Ecto neural progenitor cell (in vitro differentiated cells): ENCODE measurements at regions not wholly inside any gene's neighbourhood (a gene's known extent, or its start where the extent isn't known, plus 50 kb on each side); places are given as distances from the start of the nearest gene placed in this dataset.
A peak's percentile ranks its signal among the peaks of the same experiment; 100 is the strongest.
"Not testable (repeated sequence)": the region's sequence is repeated elsewhere in the genome, so short reads cannot be mapped to it uniquely, and the experiment has no call there.

ENCODE experiments used
- DNase-seq: peaks from one replicate; pipeline ENCODE4 v3.0.0-alpha.2; 2018; ENCODE audit warnings: low spot score

DNA sequence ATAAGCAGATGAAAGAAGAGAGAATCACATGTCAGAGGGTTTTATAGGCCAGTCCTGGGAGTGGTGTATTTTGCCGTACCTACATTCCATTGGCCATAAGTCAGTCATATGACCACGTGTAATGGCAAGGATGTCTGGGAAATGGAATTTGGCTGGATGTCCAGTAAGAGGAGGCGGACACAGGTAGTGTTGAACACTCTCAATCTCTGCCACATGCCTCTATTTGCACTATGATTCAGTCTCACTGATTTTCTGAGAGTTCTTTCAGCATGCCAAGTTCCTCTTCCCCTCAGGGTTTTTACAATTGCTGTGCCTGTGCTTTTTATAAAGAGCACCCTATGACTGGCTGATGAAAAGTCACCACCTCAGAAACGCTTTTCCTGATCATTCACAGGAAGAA lies 164.2 kb upstream of the GPR101 start:
- no peak for DNase-seq

DNA sequence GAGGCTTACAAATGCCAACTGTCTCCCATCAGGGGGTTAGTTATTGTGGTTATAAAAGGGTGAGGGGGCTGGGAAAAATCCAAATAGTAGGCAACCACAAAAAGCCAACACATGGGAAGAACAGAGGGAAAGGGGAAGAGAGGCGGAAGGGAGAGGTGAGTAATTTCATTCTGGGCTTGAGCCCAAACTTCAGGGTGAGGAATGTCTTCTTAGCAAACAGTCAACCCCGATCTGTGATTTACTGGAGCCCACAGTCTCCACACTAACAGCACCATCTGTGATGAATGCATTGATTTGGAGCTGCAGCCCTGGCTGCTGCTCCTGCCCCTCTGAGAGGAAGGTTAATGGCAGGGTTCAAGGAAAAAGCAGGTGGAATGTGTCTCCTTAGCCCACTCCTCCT lies 162.2 kb upstream of the GPR101 start:
- no peak for DNase-seq

DNA sequence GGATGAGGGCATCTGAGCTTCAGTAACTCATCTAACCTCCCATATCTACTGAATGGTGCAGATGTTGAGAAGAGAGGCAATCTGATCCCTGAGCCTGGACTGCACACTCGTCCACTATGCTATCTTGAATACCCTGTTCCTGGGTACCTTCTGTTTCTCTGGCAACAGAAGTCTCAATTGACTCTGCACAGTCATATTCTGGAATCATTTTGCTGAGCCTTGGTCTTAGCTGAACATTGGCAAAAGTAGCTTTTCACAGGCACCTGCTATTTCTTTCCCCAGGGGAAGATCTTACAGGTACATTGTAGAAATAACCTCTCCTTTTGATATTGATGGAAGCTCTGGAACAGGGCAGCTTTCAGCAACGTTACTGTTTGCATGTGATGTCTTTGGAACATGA lies 161.5 kb upstream of the GPR101 start:
- DNase-seq = no peak

DNA sequence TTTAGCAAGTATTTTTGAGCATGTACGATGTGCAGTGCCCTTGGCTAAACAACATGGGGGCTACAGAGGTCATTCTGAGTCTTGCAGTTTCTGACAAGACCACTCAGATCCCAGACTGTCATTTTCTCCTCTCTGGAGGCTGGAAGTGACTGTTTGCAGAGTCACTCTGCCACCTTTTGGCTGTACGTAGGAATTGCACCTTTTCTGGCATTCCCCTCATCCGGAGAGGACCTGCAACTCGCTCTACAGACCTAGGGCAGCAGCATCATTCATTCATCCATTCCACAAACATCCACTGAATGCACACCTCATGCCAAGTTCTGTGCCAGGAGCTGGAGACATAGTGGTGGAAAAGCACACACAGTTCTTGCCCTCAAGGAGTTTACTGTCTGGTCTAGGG lies 160.4 kb upstream of the GPR101 start:
- DNase-seq = peak; percentile 62

DNA sequence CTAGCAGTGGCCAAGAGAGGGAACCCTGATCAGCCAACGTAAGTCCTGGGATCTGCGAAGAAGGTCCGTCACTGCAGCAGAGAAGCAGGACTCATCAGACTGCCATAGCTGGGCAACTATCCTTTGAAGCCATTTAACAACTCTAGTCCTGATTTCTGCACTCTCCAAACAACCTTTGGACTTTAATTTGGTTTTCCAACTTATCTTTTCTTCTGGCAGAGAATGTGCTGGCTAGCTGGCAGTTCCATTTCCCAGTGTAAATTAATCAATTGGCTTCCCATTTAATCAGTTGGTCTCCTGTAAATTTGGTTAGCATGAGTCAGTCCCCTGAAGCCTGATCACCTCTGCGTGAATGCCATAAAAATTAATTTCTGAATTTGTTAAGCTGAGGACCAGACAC lies 153.7 kb upstream of the GPR101 start:
- DNase-seq = no peak

DNA sequence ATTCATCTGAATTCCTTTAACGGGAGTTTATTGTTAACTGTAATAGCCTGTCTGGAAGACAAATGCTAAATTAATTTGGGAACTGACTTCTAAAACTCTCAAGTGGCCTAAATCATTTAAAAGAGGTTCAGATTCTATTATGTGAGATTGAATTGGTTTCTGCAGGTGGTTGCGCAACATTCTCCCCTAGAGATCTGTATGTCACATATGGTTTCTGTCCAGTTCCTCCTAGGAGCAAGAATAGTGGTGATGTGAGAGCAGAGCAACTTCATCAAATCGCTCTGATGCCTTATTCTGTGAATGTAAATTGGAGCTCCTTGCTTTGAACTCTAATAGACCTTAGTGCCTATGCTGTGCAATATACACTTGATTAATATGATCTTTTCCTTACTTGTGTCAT lies 144.6 kb upstream of the GPR101 start:
- DNase-seq = no peak

DNA sequence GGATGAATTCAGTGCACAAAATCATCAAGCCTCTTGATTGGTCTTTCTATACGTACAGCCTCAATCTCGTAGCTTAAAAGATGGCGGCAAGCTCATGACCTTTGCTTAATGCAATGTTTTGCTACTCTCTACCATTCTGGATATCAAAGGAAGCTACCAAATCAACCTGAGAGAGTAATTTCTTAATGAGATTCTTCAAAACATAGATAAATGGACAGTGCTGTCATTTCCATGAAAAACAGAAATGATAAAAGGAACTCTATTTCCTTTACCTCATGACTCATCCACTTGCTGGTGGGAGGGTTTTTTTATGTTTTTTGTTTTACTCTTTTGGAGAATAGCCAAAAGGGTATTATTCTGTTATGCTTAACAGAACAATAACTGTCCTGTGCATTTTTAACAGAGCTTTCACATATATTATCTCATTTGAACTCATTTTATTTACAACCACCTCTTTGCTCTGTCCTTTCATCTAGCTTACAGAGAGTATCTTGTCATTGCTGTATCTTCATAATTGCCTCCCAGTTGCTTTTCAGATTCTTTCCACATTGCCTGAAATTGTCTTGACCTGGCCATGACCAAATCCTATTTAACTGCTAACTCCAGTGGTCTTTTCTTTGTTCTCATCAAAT lies 138.6 kb upstream of the GPR101 start:
- DNase-seq = no peak

DNA sequence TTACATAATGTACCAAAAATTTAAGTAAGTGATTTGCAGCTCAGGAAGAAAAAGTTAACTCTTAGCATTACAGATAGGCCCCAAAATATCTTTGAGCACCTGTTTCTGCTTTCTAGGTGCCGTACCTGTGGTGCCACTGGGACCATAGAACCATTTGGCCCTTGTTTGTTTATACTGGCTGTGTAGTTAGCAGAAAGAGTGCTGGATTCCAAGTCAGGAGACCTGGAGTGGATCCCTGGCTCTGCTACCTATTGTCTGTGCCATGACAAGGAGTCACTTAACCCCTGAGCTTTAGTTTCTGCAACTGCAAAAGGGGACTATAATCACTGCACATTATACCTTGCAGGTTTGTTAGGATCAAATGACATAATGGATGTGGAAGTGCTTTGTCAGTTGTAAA lies 137.8 kb upstream of the GPR101 start:
- DNase-seq = no peak

DNA sequence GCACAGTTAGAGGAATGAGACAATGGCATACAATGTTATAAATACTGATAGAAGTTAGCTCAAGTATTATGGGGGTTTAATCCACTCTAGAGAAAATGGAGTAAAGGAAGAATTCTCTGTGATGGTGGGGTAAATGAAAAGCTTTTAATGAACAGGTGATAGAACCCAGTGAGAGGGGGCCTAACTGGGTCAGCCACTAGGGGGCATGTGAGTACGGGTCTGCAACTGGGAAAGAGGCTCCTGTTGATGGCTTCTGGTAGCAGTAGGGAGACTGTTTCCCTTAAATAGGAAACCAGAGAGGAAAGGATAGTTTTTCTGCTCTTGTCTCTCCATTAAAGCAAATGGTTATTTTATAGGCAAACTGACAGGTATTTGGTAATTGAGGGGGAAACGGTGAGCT lies 132.8 kb upstream of the GPR101 start:
- peak; percentile 47 for DNase-seq

DNA sequence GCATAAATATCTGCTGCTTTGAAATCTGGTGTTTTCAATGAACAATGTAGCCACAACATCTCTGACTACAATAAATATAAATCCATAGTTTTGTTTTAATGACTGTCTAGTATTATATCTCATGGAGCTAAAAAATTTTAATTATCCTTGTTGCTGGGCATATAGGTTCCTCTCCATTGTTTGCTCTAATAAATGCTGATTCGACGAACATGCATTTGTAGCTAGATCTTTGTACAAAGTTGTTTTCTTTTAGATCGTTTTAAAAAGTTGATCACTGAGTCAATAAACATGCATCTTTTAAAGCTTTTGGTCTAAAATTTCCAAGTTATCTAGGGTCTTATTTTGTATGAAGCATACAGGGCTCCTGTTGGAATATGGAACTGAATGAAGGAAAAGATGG lies 130.5 kb upstream of the GPR101 start:
- no peak for DNase-seq

DNA sequence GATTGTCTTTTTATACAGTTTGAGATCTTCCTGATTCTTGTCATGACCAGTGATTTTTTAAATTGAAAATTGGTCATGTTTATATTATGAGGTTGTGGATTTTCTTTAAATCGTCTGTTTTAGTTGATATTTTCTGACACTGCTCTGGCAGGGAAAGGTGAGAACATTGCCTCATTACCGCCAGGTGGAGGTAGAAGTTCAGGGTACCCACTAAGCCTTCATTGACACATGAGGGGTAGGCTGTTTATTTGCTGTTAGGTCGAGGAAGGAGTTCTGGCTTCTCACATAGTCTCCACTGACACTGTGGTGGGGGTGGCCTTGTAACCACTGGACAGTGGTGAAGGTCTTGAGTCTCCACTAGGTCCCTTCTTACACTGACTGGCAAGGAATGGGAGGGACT lies 117.6 kb upstream of the GPR101 start:
- no peak for DNase-seq

DNA sequence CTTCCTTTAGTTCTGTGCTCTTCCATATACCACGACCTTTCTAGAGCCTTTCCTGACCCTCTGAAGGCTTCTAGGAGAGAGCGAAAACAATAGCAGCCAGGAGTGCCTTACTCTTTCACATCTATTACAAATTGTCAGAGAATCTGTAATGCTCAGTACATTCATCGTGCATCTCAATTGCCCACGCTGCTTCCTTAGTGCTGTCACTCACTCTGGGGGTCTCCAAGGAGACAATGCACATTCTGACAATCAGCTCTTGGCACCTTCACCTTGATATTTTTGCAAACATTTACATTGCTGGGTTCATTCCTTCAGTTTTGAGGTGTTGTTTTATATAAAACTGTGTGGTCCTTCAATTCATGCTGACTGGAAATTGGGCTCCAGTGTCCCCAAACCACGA lies 110.1 kb upstream of the GPR101 start:
- no peak for DNase-seq

DNA sequence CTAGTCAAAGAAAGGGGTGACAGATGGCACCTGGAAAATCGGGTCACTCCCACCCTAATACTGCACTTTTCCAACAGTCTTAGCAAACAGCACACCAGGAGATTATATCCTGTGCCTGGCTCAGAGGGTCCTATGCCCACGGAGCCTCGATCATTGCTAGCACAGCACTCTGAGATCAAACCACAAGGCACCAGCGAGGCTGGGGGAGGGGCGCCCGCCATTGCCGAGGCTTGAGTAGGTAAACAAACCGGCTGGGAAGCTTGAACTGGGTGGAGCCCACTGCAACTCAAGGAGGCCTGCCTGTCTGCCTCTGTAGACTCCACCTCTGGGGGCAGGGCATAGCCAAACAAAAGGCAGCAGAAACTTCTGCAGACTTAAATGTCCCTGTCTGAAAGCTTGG lies 88.9 kb upstream of the GPR101 start:
- not testable (repeated sequence) for DNase-seq

DNA sequence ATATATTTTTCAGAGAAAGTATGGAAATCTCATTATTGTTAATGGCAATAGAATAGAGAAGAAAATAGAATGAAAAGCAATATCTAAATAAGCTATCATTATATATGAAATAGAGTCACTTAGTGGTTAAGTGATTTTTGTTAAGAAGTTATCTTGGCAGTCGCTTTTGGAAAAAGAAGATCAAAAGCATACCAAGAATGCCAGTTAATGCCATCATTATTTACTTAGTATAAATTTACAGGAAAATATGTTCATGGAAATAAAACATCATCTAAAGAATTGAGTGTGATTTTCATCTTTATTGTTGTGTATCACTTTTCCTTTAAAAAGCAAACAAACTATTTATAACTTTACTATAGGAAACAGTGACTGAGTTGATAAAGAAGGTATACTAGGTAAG lies 85.3 kb upstream of the GPR101 start:
- DNase-seq = no peak

DNA sequence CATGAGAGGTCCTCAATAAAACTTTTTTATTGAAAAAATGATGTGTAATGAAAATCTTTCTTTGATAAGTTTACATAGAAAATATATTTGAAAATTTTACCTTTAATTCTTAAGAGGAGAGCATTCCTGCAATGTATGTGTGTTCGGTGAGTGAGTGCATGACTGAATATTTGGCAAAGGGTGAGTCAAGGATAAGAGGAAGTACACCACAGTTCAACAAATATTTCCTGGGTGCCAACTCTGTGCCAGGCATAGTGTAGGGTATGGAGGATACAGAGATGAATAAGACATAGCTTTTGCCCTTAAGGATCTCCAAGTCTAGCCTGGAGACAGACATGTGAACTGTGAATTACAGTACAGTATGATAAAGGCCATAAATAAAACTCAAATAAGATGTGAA lies 84.7 kb upstream of the GPR101 start:
- DNase-seq = no peak

DNA sequence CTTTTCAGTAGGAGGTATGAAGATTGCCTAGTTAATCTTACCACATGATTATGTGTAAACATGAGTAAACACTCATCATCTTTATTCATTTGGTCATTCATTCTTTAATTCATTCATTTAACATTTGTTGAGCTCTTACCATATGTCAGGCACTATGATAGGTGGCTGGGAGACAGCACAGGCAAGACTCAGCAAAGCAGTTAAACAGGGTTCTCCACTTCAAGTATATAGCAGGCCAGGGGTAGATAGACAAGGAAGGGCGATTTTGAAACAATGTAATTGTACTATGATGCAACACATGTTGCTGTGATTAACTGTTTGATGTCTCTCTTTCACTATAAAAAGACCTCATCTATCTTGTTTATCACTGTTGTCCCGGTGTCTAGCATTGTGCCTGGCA lies 84.3 kb upstream of the GPR101 start:
- no peak for DNase-seq

DNA sequence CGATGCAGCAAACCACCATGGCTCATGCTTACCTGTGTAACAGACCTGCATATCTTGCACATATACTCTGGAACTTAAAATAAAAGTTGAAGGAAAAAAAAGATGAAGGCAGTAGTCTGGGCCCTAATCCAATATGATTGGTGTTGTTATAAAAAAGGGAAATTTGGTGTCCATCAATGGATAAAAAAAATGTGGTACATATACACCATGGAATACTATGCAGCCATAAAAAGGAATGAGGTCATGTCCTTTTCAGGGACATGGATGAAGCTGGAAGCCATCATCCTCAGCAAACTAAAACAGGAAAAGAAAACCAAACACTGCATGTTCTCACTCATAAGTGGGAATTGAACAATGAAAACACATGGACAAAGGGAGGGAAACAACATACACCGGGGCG lies 74.1 kb upstream of the GPR101 start:
- not testable (repeated sequence) for DNase-seq

DNA sequence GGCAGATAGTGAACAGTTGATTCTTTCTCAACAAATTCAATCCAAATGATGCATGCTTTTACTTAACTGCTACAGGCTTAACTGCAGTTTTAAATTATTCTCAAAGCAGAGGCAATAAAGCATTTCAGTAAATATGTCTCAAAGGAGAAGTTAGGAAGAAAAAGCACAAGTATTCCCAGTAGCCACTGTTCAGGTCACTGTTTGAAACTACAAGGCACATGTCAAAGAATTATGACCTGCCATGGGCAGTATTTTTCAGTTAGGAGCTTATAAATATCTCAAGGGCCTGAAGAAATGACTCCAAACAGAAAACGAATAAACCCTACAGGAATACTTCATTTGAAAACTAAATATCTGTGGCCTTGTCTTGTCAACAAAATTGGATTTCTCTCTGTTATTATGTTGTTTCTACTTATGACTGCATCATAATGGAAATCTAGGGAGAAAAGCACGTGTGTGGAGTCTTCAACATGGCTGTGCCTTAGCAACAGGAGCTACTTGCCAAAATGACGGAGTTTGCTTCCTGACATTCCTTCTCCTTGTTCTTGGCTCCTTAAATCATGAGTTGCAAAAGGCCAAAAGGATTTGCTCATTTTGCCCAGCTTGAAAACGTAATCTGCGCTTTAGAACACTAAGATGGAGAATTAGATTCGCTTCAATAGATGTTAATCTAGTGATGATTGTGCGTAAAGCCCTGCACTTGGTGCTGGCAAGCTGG lies 67.6 kb upstream of the GPR101 start:
- no peak for DNase-seq
